ENCODE measurements at regions not wholly inside any gene's neighbourhood (a gene's known extent, or its start where the extent isn't known, plus 50 kb on each side); places are given as distances from the start of the nearest gene placed in this dataset.
"Not testable (repeated sequence)": the region's sequence is repeated elsewhere in the genome, so short reads cannot be mapped to it uniquely, and the experiment has no call there.

GRCh38 chr10:129207297-129207696 lies 259.7 kb upstream of the MGMT start:
- H3K9me3 ChIP-seq (ENCODE audit: severe bottlenecking): no peaks in the 10 kb centered on the region
- H3K4me3 ChIP-seq (ENCODE audit: severe bottlenecking): no peak overlapping the region
- H3K27ac ChIP-seq (ENCODE audit: poor library complexity, severe bottlenecking): no peak overlapping the region
- no peaks in the 10 kb centered on the region for H3K36me3 ChIP-seq (ENCODE audit: low read depth)
- no peak for TF ChIP-seq CTCF (IDR thresholded peaks at IDR 0.05; ENCODE audit: poor library complexity, severe bottlenecking)
- no peaks in the 10 kb centered on the region for H3K4me1 ChIP-seq (ENCODE audit: insufficient read depth, poor library complexity, severe bottlenecking)
- ATAC-seq (ENCODE audit: low read depth) (no peak), DNase-seq (ENCODE audit: low spot score) (no peak)
- H3K27me3 ChIP-seq (ENCODE audit: insufficient read depth, poor library complexity, severe bottlenecking): no peaks in the 10 kb centered on the region

GRCh38 chr10:129210876-129211275 lies 256.2 kb upstream of the MGMT start:
- H3K27ac ChIP-seq (ENCODE audit: poor library complexity, severe bottlenecking): no peak overlapping the region
- H3K9me3 ChIP-seq (ENCODE audit: severe bottlenecking): no peaks in the 10 kb centered on the region
- H3K36me3 ChIP-seq (ENCODE audit: low read depth): no peaks in the 10 kb centered on the region
- no peak overlapping the region for H3K4me3 ChIP-seq (ENCODE audit: severe bottlenecking)
- no peak for DNase-seq (ENCODE audit: low spot score)
- H3K27me3 ChIP-seq (ENCODE audit: insufficient read depth, poor library complexity, severe bottlenecking): no peaks in the 10 kb centered on the region
- no peaks in the 10 kb centered on the region for H3K4me1 ChIP-seq (ENCODE audit: insufficient read depth, poor library complexity, severe bottlenecking)
- no peak for TF ChIP-seq CTCF (IDR thresholded peaks at IDR 0.05; ENCODE audit: poor library complexity, severe bottlenecking)
- no peak for ATAC-seq (ENCODE audit: low read depth)

GRCh38 chr10:129213256-129213655 lies 253.8 kb upstream of the MGMT start:
- no peaks in the 10 kb centered on the region for H3K4me1 ChIP-seq (ENCODE audit: insufficient read depth, poor library complexity, severe bottlenecking)
- no peaks in the 10 kb centered on the region for H3K36me3 ChIP-seq (ENCODE audit: low read depth)
- no peaks in the 10 kb centered on the region for H3K27me3 ChIP-seq (ENCODE audit: insufficient read depth, poor library complexity, severe bottlenecking)
- no peak overlapping the region for H3K4me3 ChIP-seq (ENCODE audit: severe bottlenecking)
- no peak for ATAC-seq (ENCODE audit: low read depth)
- DNase-seq (ENCODE audit: low spot score): no peak
- no peak overlapping the region for H3K27ac ChIP-seq (ENCODE audit: poor library complexity, severe bottlenecking)
- no peak for TF ChIP-seq CTCF (IDR thresholded peaks at IDR 0.05; ENCODE audit: poor library complexity, severe bottlenecking)
- H3K9me3 ChIP-seq (ENCODE audit: severe bottlenecking): no peaks in the 10 kb centered on the region

- DNase-seq (ENCODE audit: low spot score); H3K27ac ChIP-seq (ENCODE audit: poor library complexity, severe bottlenecking); H3K27me3 ChIP-seq (ENCODE audit: insufficient read depth, poor library complexity, severe bottlenecking); H3K4me3 ChIP-seq (ENCODE audit: severe bottlenecking); H3K9me3 ChIP-seq (ENCODE audit: severe bottlenecking); H3K4me1 ChIP-seq (ENCODE audit: insufficient read depth, poor library complexity, severe bottlenecking); H3K36me3 ChIP-seq (ENCODE audit: low read depth); ATAC-seq (ENCODE audit: low read depth): not testable (repeated sequence)
Measured at GRCh38 chr10:129213996-129214395, 253.0 kb upstream of the MGMT start.

- no peak overlapping the region for H3K4me3 ChIP-seq (ENCODE audit: severe bottlenecking)
- no peaks in the 10 kb centered on the region for H3K9me3 ChIP-seq (ENCODE audit: severe bottlenecking)
- H3K27ac ChIP-seq (ENCODE audit: poor library complexity, severe bottlenecking): no peak overlapping the region
- DNase-seq (ENCODE audit: low spot score) (no peak), ATAC-seq (ENCODE audit: low read depth) (no peak)
- TF ChIP-seq CTCF (IDR thresholded peaks at IDR 0.05; ENCODE audit: poor library complexity, severe bottlenecking): no peak
- H3K4me1 ChIP-seq (ENCODE audit: insufficient read depth, poor library complexity, severe bottlenecking): no peaks in the 10 kb centered on the region
- H3K36me3 ChIP-seq (ENCODE audit: low read depth): no peaks in the 10 kb centered on the region
- H3K27me3 ChIP-seq (ENCODE audit: insufficient read depth, poor library complexity, severe bottlenecking): no peaks in the 10 kb centered on the region
Measured at GRCh38 chr10:129219364-129219763, 247.7 kb upstream of the MGMT start.

All from RWPE2 (cell line).